HG03064 (cell line): ENCODE measurements at regions not wholly inside any gene's neighbourhood (a gene's known extent, or its start where the extent isn't known, plus 50 kb on each side); places are given as distances from the start of the nearest gene placed in this dataset.
"Not testable (repeated sequence)": the region's sequence is repeated elsewhere in the genome, so short reads cannot be mapped to it uniquely, and the experiment has no call there.

Source experiments
- ATAC-seq: cut with Tn5 transposase; IDR thresholded peaks from one replicate; pipeline ENCODE4 v1.9.1; 2021; ENCODE audit warnings: low read depth; ENCODE audit not compliant: unreplicated experiment

GRCh38 chr6:170221052-170221752, 69.7 kb downstream of the DLL1 start:
- no peak for ATAC-seq

GRCh38 chr6:170213637-170214018, 77.2 kb downstream of the DLL1 start:
- not testable (repeated sequence) for ATAC-seq

- no peak for ATAC-seq
These were observed 77.8 kb downstream of the DLL1 start for GRCh38 chr6:170212956-170213636.

GRCh38 chr6:170212051-170212756, 78.7 kb downstream of the DLL1 start:
- ATAC-seq: no peak

GRCh38 chr6:170211404-170212025, 79.4 kb downstream of the DLL1 start:
- ATAC-seq: no peak

GRCh38 chr6:170210651-170211403, 80.1 kb downstream of the DLL1 start:
- no peak for ATAC-seq

GRCh38 chr6:170210026-170210390, 80.9 kb downstream of the DLL1 start:
- ATAC-seq: no peak

- ATAC-seq: no peak
These were observed 81.4 kb downstream of the DLL1 start for GRCh38 chr6:170209354-170210025.

GRCh38 chr6:170208651-170209353, 82.1 kb downstream of the DLL1 start:
- ATAC-seq: no peak

- ATAC-seq: no peak
These were observed 82.7 kb downstream of the DLL1 start for GRCh38 chr6:170208182-170208601.

GRCh38 chr6:170207586-170208181, 83.2 kb downstream of the DLL1 start:
- ATAC-seq: no peak

GRCh38 chr6:170206851-170207431, 83.9 kb downstream of the DLL1 start:
- ATAC-seq: no peak

- no peak for ATAC-seq
These were observed 84.6 kb downstream of the DLL1 start for GRCh38 chr6:170206317-170206621.

- ATAC-seq: no peak
These were observed 85.2 kb downstream of the DLL1 start for GRCh38 chr6:170205534-170206316.

GRCh38 chr6:170205126-170205525, 85.8 kb downstream of the DLL1 start:
- ATAC-seq: no peak

- no peak for ATAC-seq
These were observed 87.7 kb downstream of the DLL1 start for GRCh38 chr6:170203212-170203611.

GRCh38 chr6:170202416-170203135, 88.3 kb downstream of the DLL1 start:
- ATAC-seq: no peak
